ENCODE measurements at regions not wholly inside any gene's neighbourhood (a gene's known extent, or its start where the extent isn't known, plus 50 kb on each side); places are given as distances from the start of the nearest gene placed in this dataset.

GRCh38 chr7:153457746-153458145 lies 594.5 kb upstream of the DPP6 start:
- no peak overlapping the region for H3K4me3 ChIP-seq (replicated peaks; ENCODE audit: low read depth, low read length)

GRCh38 chr7:153470004-153470671 lies 582.1 kb upstream of the DPP6 start:
- DNase-seq (ENCODE audit: low read depth), result no peak
- no peak overlapping the region for H3K4me3 ChIP-seq (replicated peaks; ENCODE audit: low read depth, low read length)
- no peak for TF ChIP-seq CTCF (IDR thresholded peaks at IDR 0.05; ENCODE audit: low read length, missing control alignments)

More at GRCh38 chr7:153457746-153458145, 594.5 kb upstream of the DPP6 start:
- TF ChIP-seq CTCF (IDR thresholded peaks at IDR 0.05; ENCODE audit: low read length, missing control alignments), result no peak
- DNase-seq (ENCODE audit: low read depth), result no peak

GRCh38 chr7:153472516-153472915 lies 579.7 kb upstream of the DPP6 start:
- H3K4me3 ChIP-seq (replicated peaks; ENCODE audit: low read depth, low read length), result no peak overlapping the region
- TF ChIP-seq CTCF (IDR thresholded peaks at IDR 0.05; ENCODE audit: low read length, missing control alignments), result no peak
- DNase-seq (ENCODE audit: low read depth), result no peak

- no peak overlapping the region for H3K4me3 ChIP-seq (replicated peaks; ENCODE audit: low read depth, low read length)
- no peak for TF ChIP-seq CTCF (IDR thresholded peaks at IDR 0.05; ENCODE audit: low read length, missing control alignments)
- DNase-seq (ENCODE audit: low read depth), result no peak
Measured at GRCh38 chr7:153473185-153473584, 579.0 kb upstream of the DPP6 start.

GRCh38 chr7:153475239-153475638 lies 577.0 kb upstream of the DPP6 start:
- H3K4me3 ChIP-seq (replicated peaks; ENCODE audit: low read depth, low read length), result no peak overlapping the region
- no peak for DNase-seq (ENCODE audit: low read depth)
- TF ChIP-seq CTCF (IDR thresholded peaks at IDR 0.05; ENCODE audit: low read length, missing control alignments), result no peak

GRCh38 chr7:153476166-153476565 lies 576.0 kb upstream of the DPP6 start:
- no peak for DNase-seq (ENCODE audit: low read depth)
- no peak overlapping the region for H3K4me3 ChIP-seq (replicated peaks; ENCODE audit: low read depth, low read length)
- TF ChIP-seq CTCF (IDR thresholded peaks at IDR 0.05; ENCODE audit: low read length, missing control alignments), result no peak

GRCh38 chr7:153496257-153496656 lies 555.9 kb upstream of the DPP6 start:
- no peak overlapping the region for H3K4me3 ChIP-seq (replicated peaks; ENCODE audit: low read depth, low read length)
- DNase-seq (ENCODE audit: low read depth), result no peak
- no peak for TF ChIP-seq CTCF (IDR thresholded peaks at IDR 0.05; ENCODE audit: low read length, missing control alignments)

Measured in fibroblast of pulmonary artery (primary cell).